ENCODE measurements at regions not wholly inside any gene's neighbourhood (a gene's known extent, or its start where the extent isn't known, plus 50 kb on each side); places are given as distances from the start of the nearest gene placed in this dataset.

GRCh38 chr2:104790901-104791495 is 62.9 kb upstream of the POU3F3 start:
- no peak for DNase-seq (ENCODE audit: extremely low read depth, low read depth)
- TF ChIP-seq CTCF (IDR thresholded peaks at IDR 0.05; ENCODE audit: low read depth, low read length), result no peak

- no peak for TF ChIP-seq CTCF (IDR thresholded peaks at IDR 0.05; ENCODE audit: low read depth, low read length)
These were observed 59.9 kb upstream of the POU3F3 start for GRCh38 chr2:104793966-104794365.

GRCh38 chr2:104794441-104794840 is 59.5 kb upstream of the POU3F3 start:
- no peak for TF ChIP-seq CTCF (IDR thresholded peaks at IDR 0.05; ENCODE audit: low read depth, low read length)
- DNase-seq (ENCODE audit: extremely low read depth, low read depth), result no peak

More at GRCh38 chr2:104793966-104794365, 59.9 kb upstream of the POU3F3 start:
- no peak for DNase-seq (ENCODE audit: extremely low read depth, low read depth)
